ENCODE measurements at regions not wholly inside any gene's neighbourhood (a gene's known extent, or its start where the extent isn't known, plus 50 kb on each side); places are given as distances from the start of the nearest gene placed in this dataset.

- no peaks in the 10 kb centered on the region for H3K9me3 ChIP-seq (replicated peaks; ENCODE audit: control insufficient read depth, insufficient read depth, low read length)
- H3K4me2 ChIP-seq (ENCODE audit: insufficient read depth, low read length): no peak overlapping the region
- H3K27me3 ChIP-seq (ENCODE audit: control insufficient read depth in 2 of 2, insufficient read depth in 2 of 2, low read length in 2 of 2): peaks cover 0 to 10% of the 10 kb centered on the region in 2 experiments
- no peaks in the 10 kb centered on the region for H3K79me2 ChIP-seq (ENCODE audit: control insufficient read depth, insufficient read depth, low read length)
- H3K4me1 ChIP-seq (ENCODE audit: control insufficient read depth, extremely low read depth, insufficient read depth, low read length): no peaks in the 10 kb centered on the region
- no peak overlapping the region for H3K4me3 ChIP-seq (replicated peaks in 1 of 3; ENCODE audit: insufficient read depth in 1 of 3, low read depth in 1 of 3, low read length in 3 of 3)
- no TSS peak for BruUV-seq (replicated peaks)
- H3K27ac ChIP-seq (ENCODE audit: insufficient read depth, low read depth, low read length): no peak overlapping the region
- H3K9me1 ChIP-seq (replicated peaks; ENCODE audit: control insufficient read depth, extremely low read depth, insufficient read depth, low read length): no peaks in the 10 kb centered on the region
- FAIRE-seq: no peak
- H4K20me1 ChIP-seq (replicated peaks; ENCODE audit: control insufficient read depth, extremely low read depth, insufficient read depth, low read length): no peaks in the 10 kb centered on the region
- ChIA-PET CTCF (interaction anchor here (0.6 to 1.0 kb wide), 3 partner anchors 11 to 307 kb away, joined by 3 read pairs; no protein-coding TSS in a partner anchor), POLR2A (no interaction called here)
- H3K9ac ChIP-seq (replicated peaks; ENCODE audit: extremely low read depth, insufficient read depth, low read length): no peak overlapping the region
- no peak overlapping the region for H2AFZ ChIP-seq (ENCODE audit: low read depth, low read length)
- intact Hi-C loops (cut with micrococcal nuclease) (no loop called here), dilution Hi-C loops (cut with MboI; ENCODE audit: extremely low pct_ligation_motif_present, low sequenced_read_pairs) (no loop called here)
- no peak for TF ChIP-seq MAX (IDR thresholded peaks at IDR 0.05; ENCODE audit: insufficient read depth, insufficient read length)
- no peak for TF ChIP-seq POLR2A (IDR thresholded peaks at IDR 0.05; ENCODE audit: low read depth, low read length)
- no peak for TF ChIP-seq FOS (IDR thresholded peaks at IDR 0.05; ENCODE audit: borderline replicate concordance, insufficient read depth, low read length)
- TF ChIP-seq MYC (IDR thresholded peaks at IDR 0.05; ENCODE audit: low read depth, low read length): no peak
- TF ChIP-seq JUN (IDR thresholded peaks at IDR 0.05; ENCODE audit: borderline replicate concordance, insufficient read depth, insufficient read length, low read depth): no peak
- no peak for TF ChIP-seq GATA2 (IDR thresholded peaks at IDR 0.05; ENCODE audit: insufficient read depth, insufficient read length, low read depth, low read length)
- no peak for TF ChIP-seq EZH2 (IDR thresholded peaks at IDR 0.05; ENCODE audit: borderline replicate concordance, low read depth, low read length, severe bottlenecking)
- no peaks in the 10 kb centered on the region for H3K36me3 ChIP-seq (ENCODE audit: control insufficient read depth in 2 of 2, extremely low read depth in 1 of 2, insufficient read depth in 2 of 2, low read length in 2 of 2)
- DNase-seq (ENCODE audit: low read depth, low spot score): no peak
Measured at GRCh38 chr9:107612136-107612535, 122.6 kb upstream of the KLF4 start.

- Histone ChIP-seq H3K79me2 (ENCODE audit: control insufficient read depth, insufficient read depth, low read length) (no peaks in the 10 kb centered on the region), H2AFZ (ENCODE audit: low read depth, low read length) (no peak overlapping the region), H3K4me3 (replicated peaks in 1 of 3; ENCODE audit: insufficient read depth in 1 of 3, low read depth in 1 of 3, low read length in 3 of 3) (no peak overlapping the region), H3K36me3 (ENCODE audit: control insufficient read depth in 2 of 2, extremely low read depth in 1 of 2, insufficient read depth in 2 of 2, low read length in 2 of 2) (no peaks in the 10 kb centered on the region), H3K4me1 (ENCODE audit: control insufficient read depth, extremely low read depth, insufficient read depth, low read length) (no peaks in the 10 kb centered on the region), H3K27me3 (ENCODE audit: control insufficient read depth in 2 of 2, insufficient read depth in 2 of 2, low read length in 2 of 2) (peaks cover 0 to 10% of the 10 kb centered on the region in 2 experiments), H3K9me3 (replicated peaks; ENCODE audit: control insufficient read depth, insufficient read depth, low read length) (no peaks in the 10 kb centered on the region), H3K9ac (replicated peaks; ENCODE audit: extremely low read depth, insufficient read depth, low read length) (no peak overlapping the region), H3K4me2 (ENCODE audit: insufficient read depth, low read length) (no peak overlapping the region), H3K9me1 (replicated peaks; ENCODE audit: control insufficient read depth, extremely low read depth, insufficient read depth, low read length) (no peaks in the 10 kb centered on the region), H3K27ac (ENCODE audit: insufficient read depth, low read depth, low read length) (no peak overlapping the region), H4K20me1 (replicated peaks; ENCODE audit: control insufficient read depth, extremely low read depth, insufficient read depth, low read length) (no peaks in the 10 kb centered on the region)
- FAIRE-seq (no peak), DNase-seq (ENCODE audit: low read depth, low spot score) (no peak)
- CTCF ChIA-PET: interaction anchor here (0.9 kb wide), 1 partner anchor 9 kb away, joined by 3 read pairs; no protein-coding TSS in a partner anchor
- POLR2A ChIA-PET: no interaction called here
- dilution Hi-C loops (cut with MboI; ENCODE audit: extremely low pct_ligation_motif_present, low sequenced_read_pairs): no loop called here
- intact Hi-C loops (cut with micrococcal nuclease): no loop called here
- no TSS peak for BruUV-seq (replicated peaks)
- TF ChIP-seq JUN (IDR thresholded peaks at IDR 0.05; ENCODE audit: borderline replicate concordance, insufficient read depth, insufficient read length, low read depth) (no peak), MYC (IDR thresholded peaks at IDR 0.05; ENCODE audit: low read depth, low read length) (no peak), POLR2A (IDR thresholded peaks at IDR 0.05; ENCODE audit: low read depth, low read length) (no peak), EZH2 (IDR thresholded peaks at IDR 0.05; ENCODE audit: borderline replicate concordance, low read depth, low read length, severe bottlenecking) (no peak), CTCF (IDR thresholded peaks at IDR 0.05; ENCODE audit: extremely low read depth in 1 of 2, insufficient read depth in 1 of 2, low read depth in 1 of 2, low read length in 2 of 2) (no peak), FOS (IDR thresholded peaks at IDR 0.05; ENCODE audit: borderline replicate concordance, insufficient read depth, low read length) (no peak), POLR2AphosphoS5 (IDR thresholded peaks at IDR 0.05; ENCODE audit: insufficient read depth, low read depth, low read length) (no peak)
Measured at GRCh38 chr9:107609547-107609946, 120.0 kb upstream of the KLF4 start.

All from endothelial cell of umbilical vein (primary cell).